Natural killer cell (primary cell): ENCODE measurements at regions not wholly inside any gene's neighbourhood (a gene's known extent, or its start where the extent isn't known, plus 50 kb on each side); places are given as distances from the start of the nearest gene placed in this dataset.

ENCODE experiments used
- ATAC-seq, 3 donors: fragments of 150-1000 bp in 2 of 3; fragments of 200-7000 bp in 1 of 3; cut with Tn5 transposase; 1 replicate in 1 of 3; 2 replicates in 2 of 3; pipeline ENCODE4 v1.10.0; 2021; ENCODE audit warnings: mild to moderate bottlenecking in 2 of 3, moderate library complexity in 2 of 3
- DNase-seq, 2 donors: peaks; one replicate each; pipeline versions ENCODE4 v3.0.0 to v3.0.0-alpha.2; 2013 to 2021; ENCODE audit warnings: mixed read lengths in 1 of 2
- H3K27ac ChIP-seq: one replicate; pipeline ENCODE4 v1.5.1; 2013; ENCODE audit warnings: mild to moderate bottlenecking, low read length
- H3K27me3 ChIP-seq: one replicate; pipeline ENCODE4 v1.6.1; 2013; ENCODE audit warnings: low read length; ENCODE audit not compliant: control insufficient read depth, insufficient read depth
- H3K36me3 ChIP-seq: one replicate; pipeline ENCODE4 v1.6.1; 2013; ENCODE audit warnings: low read length; ENCODE audit not compliant: control insufficient read depth, insufficient read depth
- H3K4me1 ChIP-seq: one replicate; pipeline ENCODE4 v1.6.1; 2013; ENCODE audit warnings: low read length; ENCODE audit not compliant: control insufficient read depth, insufficient read depth
- H3K4me3 ChIP-seq: one replicate; pipeline ENCODE4 v1.5.1; 2013; ENCODE audit warnings: low read length
- H3K9me3 ChIP-seq: one replicate; pipeline ENCODE4 v1.6.1; 2013; ENCODE audit warnings: low read length; ENCODE audit not compliant: control insufficient read depth, insufficient read depth
- H3K27ac Mint-ChIP-seq, 2 donors: one replicate each; pipeline ENCODE4 v1.8.0; 2022; ENCODE audit warnings: mild to moderate bottlenecking in 2 of 2, mixed read lengths in 2 of 2, moderate library complexity in 1 of 2
- H3K27me3 Mint-ChIP-seq, 2 donors: one replicate each; pipeline ENCODE4 v1.8.0; 2022; ENCODE audit warnings: low read depth in 2 of 2, mixed read lengths in 2 of 2
- H3K36me3 Mint-ChIP-seq: one replicate; pipeline ENCODE4 v1.8.0; 2022; ENCODE audit warnings: mixed read lengths
- H3K4me1 Mint-ChIP-seq, 2 donors: one replicate each; pipeline ENCODE4 v1.8.0; 2022; ENCODE audit warnings: mixed read lengths in 2 of 2
- H3K4me3 Mint-ChIP-seq: one replicate; pipeline ENCODE4 v1.8.0; 2022; ENCODE audit warnings: mild to moderate bottlenecking, moderate library complexity, mixed read lengths
- H3K9me3 Mint-ChIP-seq, 2 donors: one replicate each; pipeline ENCODE4 v1.8.0; 2022; ENCODE audit warnings: mixed read lengths in 2 of 2
- CTCF ChIP-seq: fragments of 200-600 bp; IDR thresholded peaks from one replicate; pipeline ENCODE4 v1.8.0; 2022; ENCODE audit warnings: antibody characterized with exemption
- WGBS: methylation state at CpG from one replicate; pipeline ENCODE4 v1.1.7; 2013; ENCODE audit warnings: missing lambda C conversion rate; ENCODE audit not compliant: insufficient coverage; 5-methylcytosine and 5-hydroxymethylcytosine counted together
- intact Hi-C: fragments of 100-400 bp; cut with micrococcal nuclease; formaldehyde crosslinking; loops from one replicate; pipeline ENCODE4 v1.14.2; 2022

GRCh38 chr18:51611326-51611725, 413.8 kb upstream of the MEX3C start:
- H3K4me1 Mint-ChIP-seq = no peaks in the 10 kb centered on the region
- no peak overlapping the region for H3K27ac ChIP-seq
- ATAC-seq = no peak
- H3K36me3 ChIP-seq = no peaks in the 10 kb centered on the region
- no peak overlapping the region for H3K4me3 ChIP-seq
- H3K36me3 Mint-ChIP-seq = no peaks in the 10 kb centered on the region
- H3K9me3 Mint-ChIP-seq = peaks cover 0 to 3% of the 10 kb centered on the region in 2 donors
- no peaks in the 10 kb centered on the region for H3K27me3 ChIP-seq
- no peak for TF ChIP-seq CTCF
- H3K4me3 Mint-ChIP-seq = no peak overlapping the region
- peaks cover 12 to 32% of the 10 kb centered on the region in 2 donors for H3K27me3 Mint-ChIP-seq
- intact Hi-C loops = loop anchor here (10.0 kb wide), 1 partner anchor 63 kb away; no protein-coding TSS in a partner anchor
- H3K9me3 ChIP-seq = no peaks in the 10 kb centered on the region
- no peak for DNase-seq
- no peaks in the 10 kb centered on the region for H3K4me1 ChIP-seq
- WGBS = 60% methylated on average over 1 of the region's 1 CpG
- H3K27ac Mint-ChIP-seq = no peak overlapping the region

GRCh38 chr18:51614033-51614432, 416.6 kb upstream of the MEX3C start:
- H3K27me3 Mint-ChIP-seq = peaks cover 9 to 25% of the 10 kb centered on the region in 2 donors
- DNase-seq (no peak), ATAC-seq (no peak)
- H3K36me3 ChIP-seq = no peaks in the 10 kb centered on the region
- 75% methylated on average over 5 of the region's 5 CpGs for WGBS
- H3K4me3 ChIP-seq = no peak overlapping the region
- no peak for TF ChIP-seq CTCF
- no peak overlapping the region for H3K27ac ChIP-seq
- H3K27me3 ChIP-seq = no peaks in the 10 kb centered on the region
- H3K9me3 ChIP-seq = no peaks in the 10 kb centered on the region
- no peaks in the 10 kb centered on the region for H3K4me1 Mint-ChIP-seq
- H3K4me1 ChIP-seq = no peaks in the 10 kb centered on the region
- H3K9me3 Mint-ChIP-seq = peaks cover 0 to 3% of the 10 kb centered on the region in 2 donors
- no peaks in the 10 kb centered on the region for H3K36me3 Mint-ChIP-seq
- intact Hi-C loops = loop anchor here (10.0 kb wide), 1 partner anchor 61 kb away; no protein-coding TSS in a partner anchor
- H3K4me3 Mint-ChIP-seq = no peak overlapping the region
- no peak overlapping the region for H3K27ac Mint-ChIP-seq

GRCh38 chr18:51614967-51615571, 417.6 kb upstream of the MEX3C start:
- H3K36me3 ChIP-seq = no peaks in the 10 kb centered on the region
- no peak overlapping the region for H3K4me3 ChIP-seq
- Mint-ChIP-seq H3K4me3 (no peak overlapping the region), H3K9me3 (no peaks in the 10 kb centered on the region), H3K4me1 (no peaks in the 10 kb centered on the region), H3K27ac (no peak overlapping the region), H3K36me3 (no peaks in the 10 kb centered on the region), H3K27me3 (peaks cover 10 to 24% of the 10 kb centered on the region in 2 donors)
- ATAC-seq (no peak), DNase-seq (no peak)
- H3K27me3 ChIP-seq = no peaks in the 10 kb centered on the region
- intact Hi-C loops = loop anchor here (10.0 kb wide), 1 partner anchor 60 kb away; no protein-coding TSS in a partner anchor
- no peak overlapping the region for H3K27ac ChIP-seq
- WGBS = 66% methylated on average over 7 of the region's 7 CpGs
- no peaks in the 10 kb centered on the region for H3K4me1 ChIP-seq
- no peak for TF ChIP-seq CTCF
- no peaks in the 10 kb centered on the region for H3K9me3 ChIP-seq

GRCh38 chr18:51617167-51617566, 419.7 kb upstream of the MEX3C start:
- Mint-ChIP-seq H3K27ac (no peak overlapping the region), H3K4me1 (no peaks in the 10 kb centered on the region), H3K36me3 (no peaks in the 10 kb centered on the region), H3K27me3 (peaks cover 17 to 39% of the 10 kb centered on the region in 2 donors), H3K9me3 (no peaks in the 10 kb centered on the region), H3K4me3 (no peak overlapping the region)
- TF ChIP-seq CTCF = no peak
- DNase-seq = no peak
- 61% methylated on average over 4 of the region's 4 CpGs for WGBS
- H3K4me1 ChIP-seq = no peaks in the 10 kb centered on the region
- no peaks in the 10 kb centered on the region for H3K36me3 ChIP-seq
- no peak overlapping the region for H3K27ac ChIP-seq
- intact Hi-C loops = loop anchor here (10.0 kb wide), 1 partner anchor 58 kb away; no protein-coding TSS in a partner anchor
- no peaks in the 10 kb centered on the region for H3K9me3 ChIP-seq
- H3K4me3 ChIP-seq = no peak overlapping the region
- ATAC-seq = no peak
- H3K27me3 ChIP-seq = no peaks in the 10 kb centered on the region
